ENCODE measurements at regions not wholly inside any gene's neighbourhood (a gene's known extent, or its start where the extent isn't known, plus 50 kb on each side); places are given as distances from the start of the nearest gene placed in this dataset.

- TF ChIP-seq ZNF462 (CRISPR knock-in tag; IDR thresholded peaks at IDR 0.05) (no peak), NANOG (IDR thresholded peaks at IDR 0.05; ENCODE audit: borderline replicate concordance) (no peak)
Measured at GRCh38 chr2:125867908-125868307, 788.0 kb upstream of the GYPC start (continued).

GRCh38 chr2:125870264-125870663 lies 785.7 kb upstream of the GYPC start:
- ATAC-seq (no peak), DNase-seq (ENCODE audit: low spot score) (no peak)
- no peaks in the 10 kb centered on the region for H3K27me3 ChIP-seq (ENCODE audit: insufficient read depth)
- Mint-ChIP-seq H3K27ac (no peak overlapping the region), H3K36me3 (ENCODE audit: low read depth) (no peaks in the 10 kb centered on the region; the same call in 2 of the 3 replicates), H3K4me1 (peaks cover 6% of the 10 kb centered on the region; the same call in 2 of the 3 replicates), H3K9me3 (no peaks in the 10 kb centered on the region; the same call in 2 of the 3 replicates), H3K4me3 (no peak overlapping the region), H3K27me3 (ENCODE audit: insufficient read depth, low read depth, poor library complexity) (no peaks in the 10 kb centered on the region)
- no peak overlapping the region for H3K4me3 ChIP-seq
- H3K36me3 ChIP-seq (ENCODE audit: insufficient read depth), result no peaks in the 10 kb centered on the region
- H4K20me1 ChIP-seq (replicated peaks; ENCODE audit: insufficient read depth), result no peaks in the 10 kb centered on the region
- no peaks in the 10 kb centered on the region for H3K4me1 ChIP-seq (ENCODE audit: insufficient read depth)
- no peaks in the 10 kb centered on the region for H3F3A ChIP-seq (replicated peaks; ENCODE audit: low read depth)
- no peak overlapping the region for H3K27ac ChIP-seq (ENCODE audit: low read depth)
- no peaks in the 10 kb centered on the region for H3K9me2 ChIP-seq (ENCODE audit: insufficient read depth)
- H3K79me2 ChIP-seq (replicated peaks; ENCODE audit: insufficient read depth), result no peaks in the 10 kb centered on the region
- H3K4me2 ChIP-seq, result no peak overlapping the region
- no peak overlapping the region for H2AFZ ChIP-seq
- TF ChIP-seq POLR2AphosphoS5 (IDR thresholded peaks at IDR 0.05; ENCODE audit: low read depth), result no peak
- no peak for TF ChIP-seq EZH2 (IDR thresholded peaks at IDR 0.05; ENCODE audit: low read depth, unreplicated experiment)
- TF ChIP-seq ZNF114 (CRISPR knock-in tag; IDR thresholded peaks at IDR 0.05), result no peak
- TF ChIP-seq, protein P1, sequence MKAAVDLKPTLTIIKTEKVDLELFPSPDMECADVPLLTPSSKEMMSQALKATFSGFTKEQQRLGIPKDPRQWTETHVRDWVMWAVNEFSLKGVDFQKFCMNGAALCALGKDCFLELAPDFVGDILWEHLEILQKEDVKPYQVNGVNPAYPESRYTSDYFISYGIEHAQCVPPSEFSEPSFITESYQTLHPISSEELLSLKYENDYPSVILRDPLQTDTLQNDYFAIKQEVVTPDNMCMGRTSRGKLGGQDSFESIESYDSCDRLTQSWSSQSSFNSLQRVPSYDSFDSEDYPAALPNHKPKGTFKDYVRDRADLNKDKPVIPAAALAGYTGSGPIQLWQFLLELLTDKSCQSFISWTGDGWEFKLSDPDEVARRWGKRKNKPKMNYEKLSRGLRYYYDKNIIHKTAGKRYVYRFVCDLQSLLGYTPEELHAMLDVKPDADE (IDR thresholded peaks at IDR 0.05), result no peak
- no peak for TF ChIP-seq ZNF462 (CRISPR knock-in tag; IDR thresholded peaks at IDR 0.05)
- TF ChIP-seq CREB1 (CRISPR knock-in tag; IDR thresholded peaks at IDR 0.05; ENCODE audit: low read depth), result no peak
